OCI-LY3 (cell line): ENCODE measurements at regions not wholly inside any gene's neighbourhood (a gene's known extent, or its start where the extent isn't known, plus 50 kb on each side); places are given as distances from the start of the nearest gene placed in this dataset.

Experiments used
- H2AFZ ChIP-seq: fragments of 200-600, 300-600 bp; shearing (Covaris generic); 2 replicates; pipeline ENCODE4 v1.6.0; 2014; ENCODE audit warnings: antibody characterized with exemption, low read depth, low read length
- H3K27ac ChIP-seq: fragments of 200-600, 300-600 bp; sonication (generic); 2 replicates; pipeline ENCODE4 v1.5.1; 2014; ENCODE audit warnings: mild to moderate bottlenecking, low read length, moderate library complexity, mixed read lengths
- H3K27me3 ChIP-seq: fragments of 200-600, 300-600 bp; sonication (generic); 2 replicates; pipeline ENCODE4 v1.6.1; 2014; ENCODE audit warnings: low read depth, low read length, mixed read lengths
- H3K36me3 ChIP-seq: fragments of 200-600, 300-600 bp; sonication (generic); replicated peaks from 2 replicates; pipeline ENCODE3; 2014; ENCODE audit warnings: low read depth, low read length, mixed read lengths
- H3K4me1 ChIP-seq: fragments of 300-600, 200-600 bp; sonication (generic); 2 replicates; pipeline ENCODE4 v1.6.1; 2014; ENCODE audit warnings: low read length, mixed read lengths
- H3K4me2 ChIP-seq: fragments of 200-600, 300-600 bp; sonication (generic); 2 replicates; pipeline ENCODE4 v1.6.1; 2014; ENCODE audit warnings: low read length, mixed read lengths
- H3K4me3 ChIP-seq: fragments of 300-600, 200-600 bp; sonication (generic); 2 replicates; pipeline ENCODE4 v1.5.1; 2014; ENCODE audit warnings: antibody characterized with exemption, mild to moderate bottlenecking, low read length, moderate library complexity
- H3K79me2 ChIP-seq: fragments of 300-600, 200-600 bp; shearing (Covaris generic); 2 replicates; pipeline ENCODE4 v1.6.1; 2014; ENCODE audit warnings: mild to moderate bottlenecking, low read length, mixed read lengths
- H3K9ac ChIP-seq: fragments of 300-600, 200-600 bp; shearing (Covaris generic); 2 replicates; pipeline ENCODE4 v1.6.0; 2014; ENCODE audit warnings: mild to moderate bottlenecking, low read length, moderate library complexity
- H3K9me3 ChIP-seq: fragments of 200-600, 300-600 bp; shearing (Covaris generic); 2 replicates; pipeline ENCODE4 v1.6.1; 2014; ENCODE audit warnings: low read length, mixed read lengths; ENCODE audit not compliant: insufficient read depth
- H4K20me1 ChIP-seq: fragments of 200-600, 300-600 bp; sonication (generic); 2 replicates; pipeline ENCODE4 v1.6.1; 2016; ENCODE audit warnings: low read length, mixed read lengths; ENCODE audit not compliant: insufficient read depth
- EZH2phosphoT487 ChIP-seq: fragments of 200-600 bp; shearing (Covaris generic); IDR thresholded peaks from 2 replicates; pipeline ENCODE4 v1.6.1; 2018; ENCODE audit warnings: antibody characterized with exemption, mixed run types, low read depth
- TF ChIP-seq, protein P1 (sequence below): fragments of 200-600, 300-600 bp; sonication (generic); IDR thresholded peaks from 2 replicates; pipeline ENCODE4 v1.5.1; 2014; ENCODE audit warnings: antibody characterized with exemption, low read length, low read depth

DNA sequence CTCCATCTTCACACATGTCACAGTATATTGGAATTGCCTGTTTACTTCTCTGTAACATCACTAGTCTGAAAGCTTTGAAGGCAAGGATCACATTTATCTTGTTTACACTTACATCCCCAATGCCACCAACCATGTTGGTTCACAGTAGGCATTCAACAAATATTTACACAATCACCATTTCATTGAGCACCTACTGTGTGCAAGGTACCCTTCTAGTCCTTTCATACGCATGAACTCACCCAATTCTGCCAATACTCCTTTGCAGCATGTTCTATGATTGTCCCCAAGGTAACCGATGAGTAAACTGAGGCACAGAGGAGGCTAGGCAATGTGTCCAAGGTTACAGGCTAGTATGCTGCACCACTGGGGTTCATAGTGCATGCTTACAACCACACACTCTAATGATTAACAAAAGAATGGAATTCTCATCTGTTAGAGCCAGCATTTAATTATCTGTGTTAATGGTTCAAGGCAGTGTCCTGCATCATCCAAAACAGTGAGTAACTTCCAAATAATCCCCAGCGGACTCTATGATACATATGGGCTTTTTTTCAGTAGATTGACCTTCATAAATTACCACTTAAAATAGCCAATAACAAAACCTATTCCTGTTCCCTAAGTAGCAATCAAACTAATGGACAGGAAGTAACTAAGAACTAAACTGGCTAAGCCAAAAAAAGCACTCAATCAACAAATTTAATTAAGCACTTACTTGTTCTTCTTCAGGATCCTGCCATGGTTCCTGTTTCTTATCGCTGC, 364.5 kb upstream of the XYLT1 start:
- Histone ChIP-seq H3K9me3 (no peaks in the 10 kb centered on the region), H3K4me1 (no peaks in the 10 kb centered on the region), H3K4me2 (no peak overlapping the region), H4K20me1 (no peaks in the 10 kb centered on the region), H3K9ac (no peak overlapping the region), H3K79me2 (no peaks in the 10 kb centered on the region), H2AFZ (no peak overlapping the region), H3K4me3 (no peak overlapping the region), H3K27me3 (no peaks in the 10 kb centered on the region), H3K27ac (no peak overlapping the region), H3K36me3 (no peaks in the 10 kb centered on the region)
- TF ChIP-seq EZH2phosphoT487: no peak
- TF ChIP-seq, protein P1, sequence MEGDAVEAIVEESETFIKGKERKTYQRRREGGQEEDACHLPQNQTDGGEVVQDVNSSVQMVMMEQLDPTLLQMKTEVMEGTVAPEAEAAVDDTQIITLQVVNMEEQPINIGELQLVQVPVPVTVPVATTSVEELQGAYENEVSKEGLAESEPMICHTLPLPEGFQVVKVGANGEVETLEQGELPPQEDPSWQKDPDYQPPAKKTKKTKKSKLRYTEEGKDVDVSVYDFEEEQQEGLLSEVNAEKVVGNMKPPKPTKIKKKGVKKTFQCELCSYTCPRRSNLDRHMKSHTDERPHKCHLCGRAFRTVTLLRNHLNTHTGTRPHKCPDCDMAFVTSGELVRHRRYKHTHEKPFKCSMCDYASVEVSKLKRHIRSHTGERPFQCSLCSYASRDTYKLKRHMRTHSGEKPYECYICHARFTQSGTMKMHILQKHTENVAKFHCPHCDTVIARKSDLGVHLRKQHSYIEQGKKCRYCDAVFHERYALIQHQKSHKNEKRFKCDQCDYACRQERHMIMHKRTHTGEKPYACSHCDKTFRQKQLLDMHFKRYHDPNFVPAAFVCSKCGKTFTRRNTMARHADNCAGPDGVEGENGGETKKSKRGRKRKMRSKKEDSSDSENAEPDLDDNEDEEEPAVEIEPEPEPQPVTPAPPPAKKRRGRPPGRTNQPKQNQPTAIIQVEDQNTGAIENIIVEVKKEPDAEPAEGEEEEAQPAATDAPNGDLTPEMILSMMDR: no peak

DNA sequence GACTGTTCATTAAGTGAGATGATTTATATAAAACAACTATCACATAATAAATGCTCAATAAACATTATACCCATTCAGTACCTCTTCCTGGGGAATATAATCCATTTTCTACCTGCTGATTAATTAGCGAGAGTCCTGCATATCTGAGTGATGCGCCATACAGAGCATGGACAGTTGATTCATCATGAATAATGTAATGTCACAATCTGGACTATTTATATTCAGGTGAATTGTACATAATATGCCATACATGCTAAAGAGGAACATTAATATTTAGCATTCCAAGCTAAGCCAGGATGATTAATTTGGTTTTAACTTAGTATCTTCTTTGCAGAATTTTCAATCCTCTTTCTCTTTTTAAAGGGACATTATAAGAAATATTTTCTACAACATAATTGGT, 362.0 kb upstream of the XYLT1 start:
- H3K9me3 ChIP-seq: no peaks in the 10 kb centered on the region
- no peaks in the 10 kb centered on the region for H3K79me2 ChIP-seq
- H3K4me3 ChIP-seq: no peak overlapping the region
- no peaks in the 10 kb centered on the region for H3K27me3 ChIP-seq
- H3K4me2 ChIP-seq: no peak overlapping the region
- no peak overlapping the region for H2AFZ ChIP-seq
- no peak overlapping the region for H3K27ac ChIP-seq
- no peak for TF ChIP-seq EZH2phosphoT487
- TF ChIP-seq, protein P1: no peak
- H3K4me1 ChIP-seq: no peaks in the 10 kb centered on the region
- H4K20me1 ChIP-seq: no peaks in the 10 kb centered on the region
- no peak overlapping the region for H3K9ac ChIP-seq
- H3K36me3 ChIP-seq: no peaks in the 10 kb centered on the region

DNA sequence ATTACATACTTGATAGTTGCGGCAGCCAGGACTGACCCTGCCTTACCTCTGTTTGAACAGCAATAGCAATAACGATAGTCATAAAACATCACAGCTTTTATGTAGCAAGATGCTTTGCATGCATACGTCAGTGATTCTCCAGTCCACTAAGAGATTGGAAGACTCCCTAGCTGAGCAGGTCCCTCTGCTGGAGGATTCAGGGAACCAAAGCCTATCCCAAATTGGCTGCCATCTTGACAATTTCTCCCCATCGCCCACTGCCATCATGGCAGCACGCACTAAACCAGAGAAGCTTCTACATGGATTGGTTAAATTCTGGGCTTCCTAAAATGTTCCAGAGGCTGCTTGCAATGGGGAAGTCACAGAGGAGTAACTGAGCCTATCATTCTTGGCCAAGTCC, 360.6 kb upstream of the XYLT1 start:
- Histone ChIP-seq H3K79me2 (no peaks in the 10 kb centered on the region), H3K4me1 (no peaks in the 10 kb centered on the region), H3K9ac (no peak overlapping the region), H3K27me3 (no peaks in the 10 kb centered on the region), H2AFZ (no peak overlapping the region), H3K27ac (no peak overlapping the region), H4K20me1 (no peaks in the 10 kb centered on the region), H3K9me3 (no peaks in the 10 kb centered on the region), H3K36me3 (no peaks in the 10 kb centered on the region), H3K4me2 (no peak overlapping the region), H3K4me3 (no peak overlapping the region)
- TF ChIP-seq, protein P1: no peak
- no peak for TF ChIP-seq EZH2phosphoT487

DNA sequence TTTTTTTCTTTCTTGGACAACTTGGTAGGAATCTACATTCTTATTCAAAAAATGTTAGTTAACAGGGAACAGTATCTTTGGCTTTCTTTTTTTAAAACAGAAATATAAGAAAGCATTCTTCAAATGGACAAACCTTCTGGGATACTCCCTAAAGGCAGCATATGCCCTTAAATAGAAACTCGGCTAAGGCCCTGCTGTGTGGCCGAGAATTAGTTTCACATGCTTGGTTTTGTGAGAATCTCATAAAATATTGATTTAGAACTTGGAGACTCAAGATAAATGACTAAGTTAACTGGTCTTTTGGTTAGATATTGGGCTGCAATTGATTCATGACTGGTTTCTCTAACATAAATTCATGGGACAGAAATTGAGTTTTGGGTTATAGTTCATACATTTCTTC, 359.9 kb upstream of the XYLT1 start:
- H2AFZ ChIP-seq: no peak overlapping the region
- H3K4me2 ChIP-seq: no peak overlapping the region
- no peak overlapping the region for H3K9ac ChIP-seq
- no peak overlapping the region for H3K27ac ChIP-seq
- H3K4me3 ChIP-seq: no peak overlapping the region
- no peaks in the 10 kb centered on the region for H3K79me2 ChIP-seq
- H3K36me3 ChIP-seq: no peaks in the 10 kb centered on the region
- H4K20me1 ChIP-seq: no peaks in the 10 kb centered on the region
- H3K9me3 ChIP-seq: no peaks in the 10 kb centered on the region
- no peaks in the 10 kb centered on the region for H3K4me1 ChIP-seq
- TF ChIP-seq, protein P1: no peak
- TF ChIP-seq EZH2phosphoT487: no peak
- H3K27me3 ChIP-seq: no peaks in the 10 kb centered on the region
